ENCODE measurements at regions not wholly inside any gene's neighbourhood (a gene's known extent, or its start where the extent isn't known, plus 50 kb on each side); places are given as distances from the start of the nearest gene placed in this dataset.

DNA sequence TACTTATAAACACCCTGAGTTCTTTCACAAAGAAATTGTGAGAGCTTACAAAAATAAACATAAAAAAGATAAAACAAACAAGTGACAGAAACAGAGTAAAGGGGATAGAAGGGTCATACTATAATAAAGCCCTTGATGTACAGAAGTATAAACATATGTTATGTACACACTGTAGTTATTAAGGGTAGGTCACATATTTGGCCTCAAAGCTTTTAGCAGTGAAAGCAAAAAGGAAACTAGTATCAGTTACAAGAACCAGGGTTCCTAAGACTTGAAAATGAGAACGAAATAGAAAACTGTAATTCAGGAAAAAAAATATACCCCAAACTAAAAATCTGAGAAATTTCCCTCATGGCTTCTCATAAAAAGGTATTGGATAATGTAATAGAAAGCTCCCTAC lies 380.6 kb downstream of the HDGFL1 start:
- no peak for TF ChIP-seq RFX5 (IDR thresholded peaks at IDR 0.05; ENCODE audit: low read depth, low read length)
- TF ChIP-seq POLR2A (IDR thresholded peaks at IDR 0.05; ENCODE audit: low read depth, low read length) = no peak
- TF ChIP-seq MAFK (IDR thresholded peaks at IDR 0.05; ENCODE audit: low read depth, low read length) = no peak
- TF ChIP-seq, protein P1, sequence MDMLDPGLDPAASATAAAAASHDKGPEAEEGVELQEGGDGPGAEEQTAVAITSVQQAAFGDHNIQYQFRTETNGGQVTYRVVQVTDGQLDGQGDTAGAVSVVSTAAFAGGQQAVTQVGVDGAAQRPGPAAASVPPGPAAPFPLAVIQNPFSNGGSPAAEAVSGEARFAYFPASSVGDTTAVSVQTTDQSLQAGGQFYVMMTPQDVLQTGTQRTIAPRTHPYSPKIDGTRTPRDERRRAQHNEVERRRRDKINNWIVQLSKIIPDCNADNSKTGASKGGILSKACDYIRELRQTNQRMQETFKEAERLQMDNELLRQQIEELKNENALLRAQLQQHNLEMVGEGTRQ (IDR thresholded peaks at IDR 0.05; ENCODE audit: low read depth, low read length) = no peak
- TF ChIP-seq, protein P2, sequence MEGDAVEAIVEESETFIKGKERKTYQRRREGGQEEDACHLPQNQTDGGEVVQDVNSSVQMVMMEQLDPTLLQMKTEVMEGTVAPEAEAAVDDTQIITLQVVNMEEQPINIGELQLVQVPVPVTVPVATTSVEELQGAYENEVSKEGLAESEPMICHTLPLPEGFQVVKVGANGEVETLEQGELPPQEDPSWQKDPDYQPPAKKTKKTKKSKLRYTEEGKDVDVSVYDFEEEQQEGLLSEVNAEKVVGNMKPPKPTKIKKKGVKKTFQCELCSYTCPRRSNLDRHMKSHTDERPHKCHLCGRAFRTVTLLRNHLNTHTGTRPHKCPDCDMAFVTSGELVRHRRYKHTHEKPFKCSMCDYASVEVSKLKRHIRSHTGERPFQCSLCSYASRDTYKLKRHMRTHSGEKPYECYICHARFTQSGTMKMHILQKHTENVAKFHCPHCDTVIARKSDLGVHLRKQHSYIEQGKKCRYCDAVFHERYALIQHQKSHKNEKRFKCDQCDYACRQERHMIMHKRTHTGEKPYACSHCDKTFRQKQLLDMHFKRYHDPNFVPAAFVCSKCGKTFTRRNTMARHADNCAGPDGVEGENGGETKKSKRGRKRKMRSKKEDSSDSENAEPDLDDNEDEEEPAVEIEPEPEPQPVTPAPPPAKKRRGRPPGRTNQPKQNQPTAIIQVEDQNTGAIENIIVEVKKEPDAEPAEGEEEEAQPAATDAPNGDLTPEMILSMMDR (conservative IDR thresholded peaks at IDR 0.05; ENCODE audit: low read depth, low read length) = no peak
- no peak for TF ChIP-seq MXI1 (IDR thresholded peaks at IDR 0.05; ENCODE audit: borderline replicate concordance, low read depth, low read length)
- TF ChIP-seq CHD1 (IDR thresholded peaks at IDR 0.05; ENCODE audit: low read depth, low read length) = no peak
- TF ChIP-seq MAZ (IDR thresholded peaks at IDR 0.05; ENCODE audit: borderline replicate concordance, low read depth, low read length) = no peak
- TF ChIP-seq, protein P3, sequence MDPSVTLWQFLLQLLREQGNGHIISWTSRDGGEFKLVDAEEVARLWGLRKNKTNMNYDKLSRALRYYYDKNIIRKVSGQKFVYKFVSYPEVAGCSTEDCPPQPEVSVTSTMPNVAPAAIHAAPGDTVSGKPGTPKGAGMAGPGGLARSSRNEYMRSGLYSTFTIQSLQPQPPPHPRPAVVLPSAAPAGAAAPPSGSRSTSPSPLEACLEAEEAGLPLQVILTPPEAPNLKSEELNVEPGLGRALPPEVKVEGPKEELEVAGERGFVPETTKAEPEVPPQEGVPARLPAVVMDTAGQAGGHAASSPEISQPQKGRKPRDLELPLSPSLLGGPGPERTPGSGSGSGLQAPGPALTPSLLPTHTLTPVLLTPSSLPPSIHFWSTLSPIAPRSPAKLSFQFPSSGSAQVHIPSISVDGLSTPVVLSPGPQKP (IDR thresholded peaks at IDR 0.05; ENCODE audit: borderline replicate concordance, low read depth, low read length) = no peak
- TF ChIP-seq CEBPB (IDR thresholded peaks at IDR 0.05; ENCODE audit: low read depth, low read length) = no peak
- no peak for TF ChIP-seq RCOR1 (IDR thresholded peaks at IDR 0.05; ENCODE audit: insufficient replicate concordance, low read length)
- no peak for TF ChIP-seq SMC3 (IDR thresholded peaks at IDR 0.05; ENCODE audit: low read depth, low read length)
